Adrenal gland (tissue), 9 donors: ENCODE measurements at regions not wholly inside any gene's neighbourhood (a gene's known extent, or its start where the extent isn't known, plus 50 kb on each side); places are given as distances from the start of the nearest gene placed in this dataset.

ENCODE experiments used
- DNase-seq, 7 donors: peaks; one replicate each; pipeline ENCODE4 v3.0.0-alpha.2; 2019 to 2020
- H3K27ac ChIP-seq, 5 donors: fragments of 200-600 bp; sonication (generic) in 4 of 5; 1 replicate in 3 of 5; 2 replicates in 2 of 5; pipeline versions ENCODE4 v1.5.1 to v1.8.0; 2016 to 2020; ENCODE audit warnings: mild to moderate bottlenecking in 1 of 5
- H3K27me3 ChIP-seq: fragments of 200-600 bp; 2 replicates; pipeline ENCODE4 v1.8.0; 2021
- H3K36me3 ChIP-seq, 2 donors: fragments of 200-600 bp; replicated peaks in 1 of 2; 1 replicate in 1 of 2; 2 replicates in 1 of 2; pipeline versions ENCODE4 v1.5.1 to v1.8.0; 2018 to 2022
- H3K4me1 ChIP-seq, 2 donors: fragments of 200-600 bp; replicated peaks in 1 of 2; 1 replicate in 1 of 2; 2 replicates in 1 of 2; pipeline versions ENCODE4 v1.5.1 to v1.8.0; 2018 to 2021
- H3K4me3 ChIP-seq, 4 donors: fragments of 200-600 bp; sonication (generic) in 3 of 4; one replicate each; pipeline ENCODE4 v1.5.1; 2016 to 2018
- H3K9me3 ChIP-seq, 3 donors: fragments of 200-600 bp; sonication (generic) in 1 of 3; replicated peaks in 1 of 3; 1 replicate in 2 of 3; 2 replicates in 1 of 3; pipeline versions ENCODE4 v1.5.1 to v1.8.0; 2016 to 2021
- POLR2A ChIP-seq, 2 donors: fragments of 450-650 bp; IDR thresholded peaks; one replicate each; pipeline ENCODE4 v1.6.1; 2017; ENCODE audit warnings: antibody characterized with exemption in 2 of 2, mild to moderate bottlenecking in 2 of 2, moderate library complexity in 1 of 2
- WGBS, 4 donors: extraction: QIAGEN DNeasy Blood & Tissue Kit in 2 of 4; methylation state at CpG; one replicate each; pipeline versions ENCODE4 v1.1.5 to v1.1.7; 2013 to 2017; 5-methylcytosine and 5-hydroxymethylcytosine counted together
- intact Hi-C, 2 donors: fragments of 100-400 bp; cut with DNase I; formaldehyde crosslinking; loops; one replicate each; pipeline versions ENCODE4 v1.14.1 to v1.15.0; 2022 to 2023
- TF ChIP-seq, protein P1 (sequence below), 6 experiments: fragments of 450-650 bp in 4 of 6; fragments of 200-600 bp in 2 of 6; sonication (generic) in 1 of 6; IDR thresholded peaks; 1 replicate in 5 of 6; 2 replicates in 1 of 6; pipeline versions ENCODE4 v1.5.1 to v1.8.0; 2016 to 2021; ENCODE audit warnings: antibody characterized with exemption in 6 of 6, mild to moderate bottlenecking in 2 of 6, moderate library complexity in 1 of 6
- donor health status: healthy with polysubstance abuse.
- donor health status: Bipolar disorder and iron deficiency.
- donor health status: DM: yes; HTN: yes; CAD: no.
- donor health status: DM: no; HTN: no; CAD: no.
- donor health status: DM: no; HTN: no; CAD: no.

DNA sequence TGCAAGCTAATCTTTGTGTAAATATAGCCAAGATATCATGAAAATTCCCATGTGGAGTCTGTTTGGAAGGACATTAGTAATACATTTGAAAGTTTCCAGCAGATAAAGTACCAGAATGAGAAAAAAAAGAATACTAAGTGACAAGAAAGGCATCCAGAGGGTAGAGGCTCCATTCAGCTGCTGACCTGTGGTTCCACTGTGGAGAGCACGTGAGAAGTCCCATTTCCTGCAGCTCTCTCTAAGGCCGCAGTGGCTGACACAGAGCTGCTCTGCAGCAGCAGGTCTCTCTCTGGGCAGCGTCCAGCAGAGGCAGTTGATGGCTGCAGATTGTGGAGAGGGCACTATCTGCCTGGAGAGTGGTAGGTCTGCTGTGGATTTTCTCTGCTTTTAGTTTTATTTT lies 100.1 kb upstream of the TMEM72 start:
- Histone ChIP-seq H3K4me3 (no peak overlapping the region), H3K27me3 (no peaks in the 10 kb centered on the region), H3K9me3 (no peaks in the 10 kb centered on the region), H3K4me1 (peaks cover 0 to 5% of the 10 kb centered on the region in 2 donors), H3K36me3 (no peaks in the 10 kb centered on the region), H3K27ac (no peak overlapping the region)
- TF ChIP-seq, protein P1, sequence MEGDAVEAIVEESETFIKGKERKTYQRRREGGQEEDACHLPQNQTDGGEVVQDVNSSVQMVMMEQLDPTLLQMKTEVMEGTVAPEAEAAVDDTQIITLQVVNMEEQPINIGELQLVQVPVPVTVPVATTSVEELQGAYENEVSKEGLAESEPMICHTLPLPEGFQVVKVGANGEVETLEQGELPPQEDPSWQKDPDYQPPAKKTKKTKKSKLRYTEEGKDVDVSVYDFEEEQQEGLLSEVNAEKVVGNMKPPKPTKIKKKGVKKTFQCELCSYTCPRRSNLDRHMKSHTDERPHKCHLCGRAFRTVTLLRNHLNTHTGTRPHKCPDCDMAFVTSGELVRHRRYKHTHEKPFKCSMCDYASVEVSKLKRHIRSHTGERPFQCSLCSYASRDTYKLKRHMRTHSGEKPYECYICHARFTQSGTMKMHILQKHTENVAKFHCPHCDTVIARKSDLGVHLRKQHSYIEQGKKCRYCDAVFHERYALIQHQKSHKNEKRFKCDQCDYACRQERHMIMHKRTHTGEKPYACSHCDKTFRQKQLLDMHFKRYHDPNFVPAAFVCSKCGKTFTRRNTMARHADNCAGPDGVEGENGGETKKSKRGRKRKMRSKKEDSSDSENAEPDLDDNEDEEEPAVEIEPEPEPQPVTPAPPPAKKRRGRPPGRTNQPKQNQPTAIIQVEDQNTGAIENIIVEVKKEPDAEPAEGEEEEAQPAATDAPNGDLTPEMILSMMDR (IDR thresholded peaks at IDR 0.05) = no peak
- TF ChIP-seq POLR2A (IDR thresholded peaks at IDR 0.05) = no peak
- DNase-seq = no peak
- WGBS, 4 donors = 50 to 60% (median 55%) methylated on average over 3 of the region's 3 CpGs
- intact Hi-C loops = no loop called here

DNA sequence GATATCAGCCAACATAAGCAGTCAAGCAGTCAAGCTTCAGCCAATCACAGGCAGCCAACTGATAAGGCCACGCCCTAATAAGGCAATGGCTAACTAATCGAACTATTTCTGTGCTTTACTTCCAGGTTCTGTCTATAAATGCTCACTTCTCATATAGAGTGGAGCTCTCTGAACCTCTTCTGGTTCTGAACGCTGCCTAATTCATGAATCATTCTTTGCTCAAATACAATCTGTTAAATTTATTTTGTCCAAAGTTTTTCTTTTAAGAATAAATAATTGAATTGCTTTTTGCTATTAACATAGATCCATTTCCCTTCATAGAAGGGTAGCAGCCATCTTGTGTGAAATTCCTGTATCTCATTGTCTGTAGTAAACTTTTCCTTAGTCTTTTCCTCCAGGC lies 97.9 kb upstream of the TMEM72 start:
- Histone ChIP-seq H3K9me3 (no peaks in the 10 kb centered on the region), H3K27ac (no peak overlapping the region), H3K4me1 (no peaks in the 10 kb centered on the region), H3K36me3 (no peaks in the 10 kb centered on the region), H3K27me3 (peaks cover 3% of the 10 kb centered on the region), H3K4me3 (no peak overlapping the region)
- no peak for TF ChIP-seq POLR2A (IDR thresholded peaks at IDR 0.05)
- TF ChIP-seq, protein P1 (IDR thresholded peaks at IDR 0.05) = no peak
- 76 to 88% (median 84%) methylated on average over 3 of the region's 3 CpGs for WGBS, 4 donors
- intact Hi-C loops = no loop called here
- DNase-seq = no peak

DNA sequence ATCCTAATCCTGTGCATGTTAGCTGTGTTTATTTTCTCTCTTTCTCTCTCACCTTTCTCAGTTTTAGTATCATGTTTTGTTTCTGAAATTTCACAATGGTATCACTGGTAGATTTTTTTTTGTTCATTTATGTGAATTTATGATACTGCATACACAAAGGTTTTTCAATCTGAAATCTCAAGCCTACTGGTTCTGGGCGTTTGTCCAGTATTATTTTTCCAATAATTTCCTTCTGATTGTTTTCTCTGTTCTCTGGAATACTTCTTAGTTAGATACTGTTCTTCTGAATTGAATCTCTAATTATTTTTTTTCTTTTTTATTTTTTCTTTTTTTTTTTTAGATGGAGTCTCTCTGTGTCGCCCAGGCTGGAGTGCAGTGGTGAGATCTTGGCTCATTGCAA lies 96.2 kb upstream of the TMEM72 start:
- intact Hi-C loops = no loop called here
- Histone ChIP-seq H3K9me3 (no peaks in the 10 kb centered on the region), H3K27ac (no peak overlapping the region), H3K36me3 (no peaks in the 10 kb centered on the region), H3K4me3 (no peak overlapping the region), H3K27me3 (peaks cover 3% of the 10 kb centered on the region), H3K4me1 (no peaks in the 10 kb centered on the region)
- no peak for TF ChIP-seq POLR2A (IDR thresholded peaks at IDR 0.05)
- TF ChIP-seq, protein P1 (IDR thresholded peaks at IDR 0.05) = no peak
- WGBS, 4 donors = 74 to 80% (median 79%) methylated on average over 2 of the region's 2 CpGs
- no peak for DNase-seq

DNA sequence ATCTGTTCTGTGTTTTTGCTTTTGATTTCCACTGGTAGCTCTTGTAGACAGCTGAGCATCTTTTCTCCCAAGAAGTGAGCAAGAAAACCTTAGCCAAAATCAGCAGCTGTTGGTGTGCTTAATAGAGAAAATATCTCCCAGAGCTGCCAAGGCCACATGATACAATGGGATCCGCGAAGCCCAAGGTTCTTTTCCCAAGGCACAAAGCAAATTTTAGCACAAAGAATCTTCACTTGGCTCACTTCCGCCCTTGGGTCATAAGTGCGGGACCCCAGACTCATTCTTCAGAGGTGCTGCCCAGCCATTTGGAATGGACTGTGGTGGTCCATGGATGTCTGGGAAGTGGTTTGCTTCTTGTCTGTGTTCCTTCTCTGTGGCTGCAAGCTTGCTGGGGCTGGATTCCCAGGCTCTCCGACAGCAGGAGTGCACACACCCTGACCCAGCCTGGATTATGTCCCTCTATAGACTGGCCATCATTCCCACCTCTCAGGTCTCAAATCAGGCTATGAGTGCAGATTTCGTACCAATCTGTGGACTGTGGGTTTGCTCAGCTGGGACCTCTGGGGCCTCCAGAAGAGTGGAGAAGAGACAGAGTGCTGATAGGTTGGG lies 93.0 kb upstream of the TMEM72 start:
- intact Hi-C loops = no loop called here
- Histone ChIP-seq H3K4me1 (no peaks in the 10 kb centered on the region), H3K9me3 (no peaks in the 10 kb centered on the region), H3K27me3 (peaks cover 8% of the 10 kb centered on the region), H3K36me3 (no peaks in the 10 kb centered on the region), H3K27ac (no peak overlapping the region), H3K4me3 (no peak overlapping the region)
- TF ChIP-seq, protein P1 (IDR thresholded peaks at IDR 0.05) = no peak
- no peak for TF ChIP-seq POLR2A (IDR thresholded peaks at IDR 0.05)
- DNase-seq = no peak
- 33 to 66% (median 56%) methylated on average over 2 to 6 of the region's 6 CpGs for WGBS, 4 donors
